ENCODE measurements at regions not wholly inside any gene's neighbourhood (a gene's known extent, or its start where the extent isn't known, plus 50 kb on each side); places are given as distances from the start of the nearest gene placed in this dataset.

DNA sequence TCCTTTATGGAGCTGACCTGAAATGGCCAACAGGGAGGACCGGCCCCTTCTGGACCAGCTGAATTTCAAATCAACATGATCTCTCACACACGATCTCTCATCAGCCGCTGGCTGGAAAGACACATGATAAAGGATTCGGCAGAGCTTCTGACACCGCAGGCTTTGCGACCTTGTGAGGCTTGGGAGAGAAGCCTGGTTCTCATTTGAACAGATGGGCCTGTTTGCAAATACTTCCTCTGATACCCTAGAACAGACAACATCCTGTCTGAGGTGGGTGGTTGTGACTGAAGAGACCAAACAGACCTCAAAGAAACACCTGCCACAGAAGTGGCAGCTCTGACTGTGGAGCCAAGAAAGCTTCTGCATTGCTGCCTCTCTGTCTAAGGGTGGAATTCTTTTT is 77.9 kb upstream of the SDK2 start:
- Histone ChIP-seq H3K4me3 (ENCODE audit: low read length) (no peak overlapping the region), H3K27ac (ENCODE audit: low read length) (no peak overlapping the region), H3K4me1 (ENCODE audit: control insufficient read depth, insufficient read depth, low read length) (peaks cover 4% of the 10 kb centered on the region), H3K9me3 (ENCODE audit: control insufficient read depth, low read depth, low read length) (no peaks in the 10 kb centered on the region), H3K27me3 (ENCODE audit: control insufficient read depth, insufficient read depth, low read length) (peaks cover 10% of the 10 kb centered on the region), H3K36me3 (ENCODE audit: control insufficient read depth, insufficient read depth, low read length) (no peaks in the 10 kb centered on the region)
- DNase-seq, result no peak
- no CpG with 5 or more reads among the region's 6 CpGs for WGBS (ENCODE audit: insufficient coverage, low lambda C conversion rate)

DNA sequence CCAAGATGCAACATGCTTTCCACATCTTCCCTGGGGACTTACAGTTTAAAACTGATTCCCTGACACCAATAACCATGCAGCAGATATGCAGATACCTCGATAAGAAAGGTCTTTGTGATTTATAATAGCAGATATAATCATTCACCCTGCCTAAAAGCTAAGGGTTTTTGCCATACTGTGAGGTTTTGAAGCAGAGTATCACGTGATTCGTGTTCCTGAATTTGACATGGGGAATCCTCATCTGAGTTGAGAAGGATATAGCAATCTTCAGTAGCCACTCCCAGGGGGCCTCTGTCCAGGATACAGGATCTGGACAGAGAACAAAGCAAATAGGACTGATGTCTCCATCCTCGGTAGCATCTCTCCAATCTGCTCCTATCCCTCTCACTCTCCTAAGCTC is 79.1 kb upstream of the SDK2 start:
- no peak overlapping the region for H3K27ac ChIP-seq (ENCODE audit: low read length)
- H3K4me1 ChIP-seq (ENCODE audit: control insufficient read depth, insufficient read depth, low read length), result peaks cover 4% of the 10 kb centered on the region
- no CpG with 5 or more reads among the region's 4 CpGs for WGBS (ENCODE audit: insufficient coverage, low lambda C conversion rate)
- H3K27me3 ChIP-seq (ENCODE audit: control insufficient read depth, insufficient read depth, low read length), result peaks cover 10% of the 10 kb centered on the region
- H3K9me3 ChIP-seq (ENCODE audit: control insufficient read depth, low read depth, low read length), result no peaks in the 10 kb centered on the region
- DNase-seq, result no peak
- no peak overlapping the region for H3K4me3 ChIP-seq (ENCODE audit: low read length)
- no peaks in the 10 kb centered on the region for H3K36me3 ChIP-seq (ENCODE audit: control insufficient read depth, insufficient read depth, low read length)

DNA sequence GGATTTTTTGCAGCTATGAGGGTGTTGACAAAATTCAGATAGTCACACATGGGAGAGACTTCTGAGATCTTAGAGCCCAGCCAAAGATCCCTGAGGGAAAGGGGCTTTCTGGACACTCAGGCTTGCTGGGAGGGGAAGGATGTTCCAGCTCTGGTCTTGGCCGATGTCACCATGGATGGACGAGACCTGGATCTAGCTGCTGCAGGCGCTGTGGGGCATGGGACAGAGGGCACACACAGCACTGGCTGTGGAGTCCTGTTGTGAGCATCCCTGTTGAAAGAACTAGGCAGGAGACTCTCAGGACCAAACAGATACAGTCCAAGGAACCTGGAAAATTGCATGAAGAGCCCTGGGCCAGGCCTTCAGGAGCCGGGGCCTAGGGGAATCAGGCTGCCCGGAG is 80.1 kb upstream of the SDK2 start:
- Histone ChIP-seq H3K27me3 (ENCODE audit: control insufficient read depth, insufficient read depth, low read length) (peaks cover 10% of the 10 kb centered on the region), H3K27ac (ENCODE audit: low read length) (no peak overlapping the region)
- no CpG with 5 or more reads among the region's 5 CpGs for WGBS (ENCODE audit: insufficient coverage, low lambda C conversion rate)

DNA sequence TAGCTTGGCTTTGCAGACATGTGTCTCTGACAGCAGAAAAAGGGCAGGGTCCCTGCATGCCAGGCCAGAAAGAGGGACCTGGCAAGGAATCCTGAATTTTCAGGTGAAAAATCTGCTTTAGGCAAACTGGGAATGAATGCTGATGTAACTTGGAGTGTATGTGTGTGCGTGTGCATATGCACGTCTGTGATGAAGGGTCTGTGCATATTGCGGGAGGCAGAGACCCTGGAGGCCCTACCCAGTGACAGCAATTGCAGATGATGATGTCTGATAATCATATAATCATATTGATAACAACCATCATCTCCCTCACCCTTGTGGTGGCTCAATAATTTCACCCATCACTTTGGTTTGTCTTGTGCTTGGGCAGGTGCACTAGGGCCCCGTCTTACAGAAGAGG is 80.7 kb upstream of the SDK2 start:
- no peaks in the 10 kb centered on the region for H3K4me1 ChIP-seq (ENCODE audit: control insufficient read depth, insufficient read depth, low read length)
- no peak overlapping the region for H3K27ac ChIP-seq (ENCODE audit: low read length)
- 80% methylated on average over 1 of the region's 4 CpGs for WGBS (ENCODE audit: insufficient coverage, low lambda C conversion rate)
- no peaks in the 10 kb centered on the region for H3K36me3 ChIP-seq (ENCODE audit: control insufficient read depth, insufficient read depth, low read length)
- no peak overlapping the region for H3K4me3 ChIP-seq (ENCODE audit: low read length)
- H3K27me3 ChIP-seq (ENCODE audit: control insufficient read depth, insufficient read depth, low read length), result peaks cover 5% of the 10 kb centered on the region
- H3K9me3 ChIP-seq (ENCODE audit: control insufficient read depth, low read depth, low read length), result no peaks in the 10 kb centered on the region
- no peak for DNase-seq

More for the DNA sequence above, 80.1 kb upstream of the SDK2 start:
- Histone ChIP-seq H3K4me3 (ENCODE audit: low read length) (no peak overlapping the region), H3K9me3 (ENCODE audit: control insufficient read depth, low read depth, low read length) (no peaks in the 10 kb centered on the region), H3K36me3 (ENCODE audit: control insufficient read depth, insufficient read depth, low read length) (no peaks in the 10 kb centered on the region), H3K4me1 (ENCODE audit: control insufficient read depth, insufficient read depth, low read length) (peaks cover 4% of the 10 kb centered on the region)
- DNase-seq, result no peak

DNA sequence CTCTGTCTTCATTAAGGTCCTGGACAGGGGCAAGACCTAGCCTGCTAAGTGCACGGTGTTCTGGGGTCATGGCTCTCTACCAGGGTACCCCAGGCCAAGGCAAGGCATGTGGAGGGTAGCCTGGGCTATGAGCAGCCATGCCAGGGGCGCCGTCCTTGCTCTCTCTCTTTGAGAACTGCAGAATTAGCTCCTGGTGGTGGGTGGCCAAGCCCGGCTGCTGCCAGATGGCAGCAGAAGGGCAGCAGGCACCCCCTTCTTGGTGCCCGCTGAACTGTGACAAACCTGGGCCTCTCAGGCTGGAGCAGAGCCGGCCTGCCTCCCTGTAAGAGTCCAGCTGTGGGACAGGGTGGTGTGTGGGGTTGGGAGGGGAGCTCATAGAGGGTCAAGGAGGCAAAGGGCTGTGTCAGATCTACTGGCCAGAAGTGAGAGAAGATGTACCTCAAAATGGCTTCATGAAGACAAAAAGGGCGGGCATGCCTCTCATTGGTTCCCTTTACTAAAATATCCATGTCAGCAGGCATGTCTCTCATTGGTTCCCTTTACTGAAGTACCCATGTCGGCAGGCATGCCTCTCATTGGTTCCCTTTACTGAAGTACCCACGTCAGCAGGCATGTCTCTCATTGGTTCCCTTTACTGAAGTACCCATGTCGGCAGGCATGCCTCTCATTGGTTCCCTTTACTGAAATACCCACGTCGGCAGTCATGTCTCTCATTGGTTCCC is 81.7 kb upstream of the SDK2 start:
- Histone ChIP-seq H3K9me3 (ENCODE audit: control insufficient read depth, low read depth, low read length) (no peaks in the 10 kb centered on the region), H3K4me1 (ENCODE audit: control insufficient read depth, insufficient read depth, low read length) (no peaks in the 10 kb centered on the region)
- no CpG with 5 or more reads among the region's 12 CpGs for WGBS (ENCODE audit: insufficient coverage, low lambda C conversion rate)

DNA sequence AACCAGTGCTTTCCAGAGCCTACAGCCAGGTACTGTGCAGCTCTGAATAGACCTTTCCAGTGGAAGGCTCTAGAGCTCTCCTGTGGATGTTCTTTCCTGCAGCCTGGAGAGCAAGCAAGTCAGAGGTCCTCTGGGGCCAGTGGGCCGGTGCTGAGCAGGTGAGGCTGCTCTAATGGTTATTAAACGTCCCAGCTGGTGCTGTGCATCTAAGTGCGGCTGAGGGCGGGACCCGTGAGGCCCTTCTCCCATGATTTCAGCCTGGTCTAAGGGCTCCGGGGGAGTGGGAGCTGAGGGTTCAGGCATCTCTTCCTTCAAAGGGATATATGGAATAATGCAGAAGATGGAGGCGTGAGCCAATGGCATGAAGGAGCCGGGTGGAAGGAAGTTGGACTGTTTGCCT is 83.7 kb upstream of the SDK2 start:
- Histone ChIP-seq H3K9me3 (ENCODE audit: control insufficient read depth, low read depth, low read length) (no peaks in the 10 kb centered on the region), H3K36me3 (ENCODE audit: control insufficient read depth, insufficient read depth, low read length) (no peaks in the 10 kb centered on the region), H3K27me3 (ENCODE audit: control insufficient read depth, insufficient read depth, low read length) (no peaks in the 10 kb centered on the region), H3K4me3 (ENCODE audit: low read length) (no peak overlapping the region), H3K27ac (ENCODE audit: low read length) (no peak overlapping the region), H3K4me1 (ENCODE audit: control insufficient read depth, insufficient read depth, low read length) (no peaks in the 10 kb centered on the region)
- no peak for DNase-seq
- no CpG with 5 or more reads among the region's 8 CpGs for WGBS (ENCODE audit: insufficient coverage, low lambda C conversion rate)

More for the DNA sequence above, 81.7 kb upstream of the SDK2 start:
- DNase-seq, result no peak
- Histone ChIP-seq H3K4me3 (ENCODE audit: low read length) (no peak overlapping the region), H3K27ac (ENCODE audit: low read length) (no peak overlapping the region), H3K36me3 (ENCODE audit: control insufficient read depth, insufficient read depth, low read length) (no peaks in the 10 kb centered on the region), H3K27me3 (ENCODE audit: control insufficient read depth, insufficient read depth, low read length) (peaks cover 3% of the 10 kb centered on the region)

DNA sequence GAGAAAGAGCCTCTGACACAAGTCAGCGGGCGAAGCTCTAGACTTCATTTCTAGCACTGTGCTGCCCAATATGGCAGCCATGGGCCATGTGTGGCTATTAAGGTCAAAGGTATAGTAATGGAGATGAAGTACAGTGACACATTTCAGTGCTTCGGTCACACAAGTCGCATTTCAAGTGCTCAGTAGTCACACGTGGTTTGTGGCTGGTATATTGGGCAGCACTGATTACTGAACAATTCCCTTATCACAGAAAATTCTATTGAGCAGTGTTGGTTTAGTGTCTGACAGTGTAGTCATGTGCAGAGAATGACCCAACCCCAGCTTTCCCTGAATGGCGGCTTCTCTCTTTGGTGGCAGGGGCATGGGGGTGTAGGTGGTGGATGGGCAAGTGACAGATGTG is 84.9 kb upstream of the SDK2 start:
- H3K4me3 ChIP-seq (ENCODE audit: low read length), result no peak overlapping the region
- H3K36me3 ChIP-seq (ENCODE audit: control insufficient read depth, insufficient read depth, low read length), result no peaks in the 10 kb centered on the region
- H3K27ac ChIP-seq (ENCODE audit: low read length), result no peak overlapping the region
- peaks cover 3% of the 10 kb centered on the region for H3K27me3 ChIP-seq (ENCODE audit: control insufficient read depth, insufficient read depth, low read length)
- no CpG with 5 or more reads among the region's 6 CpGs for WGBS (ENCODE audit: insufficient coverage, low lambda C conversion rate)
- no peaks in the 10 kb centered on the region for H3K9me3 ChIP-seq (ENCODE audit: control insufficient read depth, low read depth, low read length)
- H3K4me1 ChIP-seq (ENCODE audit: control insufficient read depth, insufficient read depth, low read length), result no peaks in the 10 kb centered on the region
- DNase-seq, result no peak

DNA sequence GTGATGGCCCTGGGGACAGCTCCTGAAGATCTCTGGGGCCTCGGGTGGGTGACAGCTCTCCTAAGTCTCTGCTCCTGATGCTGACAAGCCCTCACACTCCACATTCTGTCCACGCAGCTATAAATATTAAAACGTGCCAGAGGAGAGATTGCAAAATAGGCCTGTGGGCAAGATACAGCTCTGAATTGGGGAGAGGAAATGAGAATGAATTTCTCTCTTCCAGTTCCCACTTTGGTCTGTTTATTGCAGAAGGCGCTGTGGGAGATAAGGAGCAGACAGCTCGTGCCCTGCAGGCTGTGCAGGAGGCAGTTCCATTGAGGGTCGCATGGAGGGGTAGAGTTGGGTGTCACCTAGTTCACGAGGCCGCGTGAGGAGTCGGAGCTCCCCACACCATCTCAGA is 87.5 kb upstream of the SDK2 start:
- Histone ChIP-seq H3K27ac (ENCODE audit: low read length) (no peak overlapping the region), H3K27me3 (ENCODE audit: control insufficient read depth, insufficient read depth, low read length) (peaks cover 10% of the 10 kb centered on the region), H3K4me3 (ENCODE audit: low read length) (no peak overlapping the region), H3K4me1 (ENCODE audit: control insufficient read depth, insufficient read depth, low read length) (no peaks in the 10 kb centered on the region), H3K36me3 (ENCODE audit: control insufficient read depth, insufficient read depth, low read length) (no peaks in the 10 kb centered on the region), H3K9me3 (ENCODE audit: control insufficient read depth, low read depth, low read length) (no peaks in the 10 kb centered on the region)
- WGBS (ENCODE audit: insufficient coverage, low lambda C conversion rate), result no CpG with 5 or more reads among the region's 10 CpGs
- no peak for DNase-seq

DNA sequence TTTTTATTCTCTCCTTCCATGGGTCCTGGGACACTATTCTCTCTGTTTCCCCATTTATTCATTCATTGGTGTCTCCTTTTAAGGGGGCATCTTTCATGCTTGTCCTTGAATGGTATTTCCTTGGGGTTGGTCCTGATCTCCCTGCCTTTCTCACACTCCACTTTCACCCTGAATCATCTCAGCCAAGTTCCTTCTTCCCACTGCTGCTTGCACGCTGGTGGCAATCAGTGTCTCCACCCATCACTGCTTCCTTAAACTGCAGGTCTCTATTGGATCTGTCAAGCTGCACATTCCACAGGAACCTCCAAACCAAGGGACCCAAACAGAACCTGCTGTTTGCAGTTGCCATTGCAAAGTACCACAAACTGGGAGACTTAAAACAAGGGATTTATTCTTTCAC is 89.3 kb upstream of the SDK2 start:
- WGBS (ENCODE audit: insufficient coverage, low lambda C conversion rate), result 40% methylated on average over 1 of the region's 1 CpG
- no peaks in the 10 kb centered on the region for H3K36me3 ChIP-seq (ENCODE audit: control insufficient read depth, insufficient read depth, low read length)
- peaks cover 21% of the 10 kb centered on the region for H3K27me3 ChIP-seq (ENCODE audit: control insufficient read depth, insufficient read depth, low read length)
- H3K27ac ChIP-seq (ENCODE audit: low read length), result no peak overlapping the region
- H3K4me1 ChIP-seq (ENCODE audit: control insufficient read depth, insufficient read depth, low read length), result no peaks in the 10 kb centered on the region
- H3K4me3 ChIP-seq (ENCODE audit: low read length), result no peak overlapping the region
- H3K9me3 ChIP-seq (ENCODE audit: control insufficient read depth, low read depth, low read length), result no peaks in the 10 kb centered on the region
- DNase-seq, result no peak

DNA sequence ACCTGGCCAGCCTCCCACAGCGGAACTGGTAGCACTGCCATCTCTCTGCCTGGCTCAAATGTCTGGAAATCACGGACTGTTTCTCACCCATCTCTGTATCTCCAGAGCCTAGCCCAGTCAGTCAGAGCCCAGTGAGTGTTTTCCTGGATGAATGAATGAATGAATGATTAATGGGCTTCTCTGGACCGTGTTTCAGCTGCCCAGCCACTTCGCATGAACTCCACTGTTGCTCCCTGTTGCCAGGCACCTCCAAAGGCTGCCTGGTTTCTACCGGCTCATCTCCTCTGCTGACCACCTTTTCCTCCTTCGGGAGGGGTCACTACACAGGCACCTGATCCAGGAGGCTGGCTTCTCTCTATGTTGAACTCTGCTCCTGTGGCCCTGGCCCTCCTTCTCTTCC is 91.0 kb upstream of the SDK2 start:
- H3K27me3 ChIP-seq (ENCODE audit: control insufficient read depth, insufficient read depth, low read length), result peaks cover 38% of the 10 kb centered on the region

More for the DNA sequence above, 91.0 kb upstream of the SDK2 start:
- no peak for DNase-seq
- no CpG with 5 or more reads among the region's 6 CpGs for WGBS (ENCODE audit: insufficient coverage, low lambda C conversion rate)
- Histone ChIP-seq H3K4me1 (ENCODE audit: control insufficient read depth, insufficient read depth, low read length) (no peaks in the 10 kb centered on the region), H3K9me3 (ENCODE audit: control insufficient read depth, low read depth, low read length) (no peaks in the 10 kb centered on the region), H3K4me3 (ENCODE audit: low read length) (no peak overlapping the region), H3K27ac (ENCODE audit: low read length) (no peak overlapping the region), H3K36me3 (ENCODE audit: control insufficient read depth, insufficient read depth, low read length) (no peaks in the 10 kb centered on the region)
